HCT116 (cell line): ENCODE measurements at regions not wholly inside any gene's neighbourhood (a gene's known extent, or its start where the extent isn't known, plus 50 kb on each side); places are given as distances from the start of the nearest gene placed in this dataset.

Experiments
- ATAC-seq: fragments of 200-7000 bp; cut with Tn5 transposase; 2 replicates; pipeline ENCODE4 v1.9.1; 2020; ENCODE audit warnings: mild to moderate bottlenecking, moderate library complexity
- BruUV-seq: library from RNA; stranded (reverse); fragments of 400-500 nt; replicated peaks from 2 replicates; lab custom pipeline; 2021; lab: Mats Ljungman, UMichigan
- CTCF ChIA-PET: fragments of 300-600 bp; sonication (Branson Sonifier 250); formaldehyde crosslinking; loops from one replicate; lab custom pipeline; 2021; ENCODE audit warnings: antibody characterized with exemption; lab: Charles Lee
- POLR2A ChIA-PET: fragments of 300-600, 350-600 bp; sonication (Branson Sonifier 250); formaldehyde crosslinking; loops from one replicate; lab custom pipeline; 2021; ENCODE audit warnings: antibody characterized with exemption; lab: Charles Lee
- RAD21 ChIA-PET, 2 experiments: fragments of 300-600 bp; sonication (Branson Sonifier 250); formaldehyde crosslinking; loops; one replicate each; lab custom pipeline; 2023; ENCODE audit warnings: low total read pairs in 2 of 2; ENCODE audit not compliant: uncharacterized antibody in 2 of 2, unreplicated experiment in 2 of 2, low non-redundant PET in 1 of 2; lab: Charles Lee
- DNase-seq: peaks from one replicate; pipeline ENCODE4 v3.0.0-alpha.2; 2010; ENCODE audit warnings: low read depth, low spot score
- H2AFZ ChIP-seq: fragments of 200-600 bp; shearing (Covaris generic), sonication (generic); 2 replicates; pipeline ENCODE4 v1.6.1; 2017; ENCODE audit warnings: low read depth, mixed run types, mixed read lengths, antibody characterized with exemption, low read length; ENCODE audit not compliant: poor library complexity, severe bottlenecking
- H3K27ac ChIP-seq: 2 replicates; pipeline ENCODE4 v1.5.1; 2012; ENCODE audit warnings: low read depth, low read length
- H3K27me3 ChIP-seq: fragments of 200-600 bp; sonication (generic); 2 replicates; pipeline ENCODE4 v1.6.1; 2016; ENCODE audit warnings: mixed run types, low read length, mixed read lengths; ENCODE audit not compliant: insufficient read depth
- H3K36me3 ChIP-seq, 2 experiments: fragments of 200-500 bp in 1 of 2; fragments of 200-600 bp in 1 of 2; sonication (Bioruptor generic) in 1 of 2; sonication (generic) in 1 of 2; 2 replicates each; pipeline versions ENCODE4 v1.5.1 to v1.6.1; 2014 to 2016; ENCODE audit warnings: low read length in 2 of 2, inconsistent platforms in 1 of 2, mixed read lengths in 1 of 2, mixed run types in 1 of 2; ENCODE audit not compliant: insufficient read depth in 2 of 2, control insufficient read depth in 1 of 2
- H3K4me1 ChIP-seq, 2 experiments: fragments of 200-600 bp in 1 of 2; sonication (generic) in 1 of 2; 2 replicates each; pipeline versions ENCODE4 v1.5.1 to v1.6.1; 2012 to 2017; ENCODE audit warnings: low read length in 2 of 2, inconsistent platforms in 1 of 2, mild to moderate bottlenecking in 1 of 2, mixed read lengths in 1 of 2, mixed run types in 1 of 2, moderate library complexity in 1 of 2; ENCODE audit not compliant: insufficient read depth in 2 of 2, control insufficient read depth in 1 of 2
- H3K4me2 ChIP-seq: fragments of 200-600 bp; sonication (generic); 2 replicates; pipeline ENCODE4 v1.6.1; 2017; ENCODE audit warnings: mixed run types, low read length, mixed read lengths
- H3K4me3 ChIP-seq, 2 experiments: fragments of 200-600 bp in 1 of 2; sonication (generic) in 1 of 2; replicated peaks in 1 of 2; 2 replicates each; pipeline ENCODE4 v1.5.1; 2011 to 2016; ENCODE audit warnings: low read length in 2 of 2, control low read depth in 1 of 2, low read depth in 1 of 2, mild to moderate bottlenecking in 1 of 2, mixed read lengths in 1 of 2, mixed run types in 1 of 2
- H3K79me2 ChIP-seq: fragments of 200-600 bp; sonication (generic); 2 replicates; pipeline ENCODE4 v1.6.1; 2017; ENCODE audit warnings: mild to moderate bottlenecking, mixed run types, low read length, moderate library complexity, mixed read lengths; ENCODE audit not compliant: insufficient read depth
- H3K9ac ChIP-seq: fragments of 200-600 bp; sonication (generic); 2 replicates; pipeline ENCODE4 v1.6.1; 2016; ENCODE audit warnings: low read length, mixed read lengths
- H3K9me2 ChIP-seq: fragments of 200-600 bp; sonication (generic), shearing (Covaris generic); 2 replicates; pipeline ENCODE4 v1.6.1; 2017; ENCODE audit warnings: mixed run types, mild to moderate bottlenecking, moderate library complexity; ENCODE audit not compliant: insufficient read depth
- H3K9me3 ChIP-seq, 2 experiments: fragments of 200-500 bp in 1 of 2; fragments of 200-600 bp in 1 of 2; sonication (Bioruptor generic) in 1 of 2; sonication (generic) in 1 of 2; 2 replicates each; pipeline ENCODE4 v1.6.1; 2014 to 2017; ENCODE audit warnings: low read length in 2 of 2, mixed read lengths in 2 of 2, inconsistent platforms in 1 of 2, low read depth in 1 of 2, mild to moderate bottlenecking in 1 of 2, mixed run types in 1 of 2, moderate library complexity in 1 of 2; ENCODE audit not compliant: control insufficient read depth in 1 of 2, insufficient read depth in 1 of 2
- H4K20me1 ChIP-seq: fragments of 200-600 bp; sonication (generic), shearing (Covaris generic); 2 replicates; pipeline ENCODE4 v1.6.1; 2017; ENCODE audit warnings: mixed run types, mild to moderate bottlenecking, moderate library complexity; ENCODE audit not compliant: insufficient read depth
- CBX3 ChIP-seq: IDR thresholded peaks from 2 replicates; pipeline ENCODE4 v1.6.1; 2012; ENCODE audit warnings: low read depth
- CEBPB ChIP-seq: IDR thresholded peaks from 2 replicates; pipeline ENCODE4 v1.6.1; 2012; ENCODE audit warnings: low read depth
- EGR1 ChIP-seq: IDR thresholded peaks from 2 replicates; pipeline ENCODE4 v1.6.1; 2012; ENCODE audit warnings: low read depth
- ELF1 ChIP-seq: IDR thresholded peaks from 2 replicates; pipeline ENCODE4 v1.6.1; 2012; ENCODE audit warnings: low read depth, borderline replicate concordance
- EZH2 ChIP-seq: fragments of 200-600 bp; sonication (generic); IDR thresholded peaks from 2 replicates; pipeline ENCODE4 v1.6.1; 2017; ENCODE audit warnings: antibody characterized with exemption, mixed run types
- FOSL1 ChIP-seq: IDR thresholded peaks from 2 replicates; pipeline ENCODE4 v1.6.1; 2012; ENCODE audit warnings: low read depth
- JUND ChIP-seq: IDR thresholded peaks from 2 replicates; pipeline ENCODE4 v1.6.1; 2012
- MAX ChIP-seq: IDR thresholded peaks from 2 replicates; pipeline ENCODE4 v1.6.1; 2012
- POLR2A ChIP-seq: IDR thresholded peaks from 2 replicates; pipeline ENCODE4 v1.7.0; 2011; ENCODE audit warnings: borderline replicate concordance; ENCODE audit not compliant: insufficient read depth, insufficient read length; ENCODE audit errors: extremely low read depth
- RAD21 ChIP-seq: IDR thresholded peaks from 2 replicates; pipeline ENCODE4 v1.6.1; 2012; ENCODE audit warnings: low read depth, mild to moderate bottlenecking
- SIN3A ChIP-seq: IDR thresholded peaks from 2 replicates; pipeline ENCODE4 v1.6.1; 2012; ENCODE audit warnings: low read depth
- SP1 ChIP-seq: IDR thresholded peaks from 2 replicates; pipeline ENCODE4 v1.6.1; 2012; ENCODE audit warnings: low read depth
- YY1 ChIP-seq: IDR thresholded peaks from 2 replicates; pipeline ENCODE4 v1.6.1; 2011; ENCODE audit warnings: low read length, low read depth, moderate library complexity, mild to moderate bottlenecking; ENCODE audit not compliant: insufficient replicate concordance; ENCODE audit errors: extremely low read depth
- ZFX ChIP-seq: fragments of 450-650 bp; IDR thresholded peaks from 2 replicates; pipeline ENCODE4 v1.6.1; 2017
- ZNF274 ChIP-seq: fragments of 200-500 bp; sonication (Bioruptor generic); IDR thresholded peaks from 2 replicates; pipeline ENCODE4 v1.6.1; 2014; ENCODE audit warnings: mild to moderate bottlenecking, low read depth, low read length, inconsistent platforms
- intact Hi-C: fragments of 100-400 bp; cut with micrococcal nuclease; formaldehyde crosslinking; loops from 2 replicates; pipeline ENCODE4 v1.10.0; 2022
- TF ChIP-seq, protein P1 (sequence below): IDR thresholded peaks from 2 replicates; pipeline ENCODE4 v1.6.1; 2012; ENCODE audit warnings: low read depth
- TF ChIP-seq, protein P2 (sequence below): IDR thresholded peaks from 2 replicates; pipeline ENCODE4 v1.6.1; 2012

DNA sequence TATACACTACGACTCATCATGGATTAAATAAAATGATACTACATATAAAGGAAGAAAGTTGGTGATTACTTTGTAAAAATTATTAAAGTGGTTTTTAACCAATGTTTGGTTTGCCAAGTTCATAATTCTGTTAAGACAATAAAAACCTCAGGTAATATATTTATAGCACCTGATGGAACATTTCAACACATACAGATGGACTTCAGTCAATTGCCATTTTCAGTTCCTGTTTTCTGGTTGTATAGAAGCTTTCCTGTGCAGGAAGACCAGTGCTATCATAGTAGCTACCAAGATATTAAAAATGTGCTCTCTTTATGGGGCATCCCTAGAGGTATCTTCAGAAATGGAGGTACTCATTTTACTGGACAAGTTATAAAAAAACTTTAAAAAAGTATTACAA lies 1686.4 kb downstream of the GRIK2 start (continued):
- TF ChIP-seq SIN3A (no peak), CEBPB (no peak), FOSL1 (no peak), RAD21 (no peak)
- TF ChIP-seq, protein P1, sequence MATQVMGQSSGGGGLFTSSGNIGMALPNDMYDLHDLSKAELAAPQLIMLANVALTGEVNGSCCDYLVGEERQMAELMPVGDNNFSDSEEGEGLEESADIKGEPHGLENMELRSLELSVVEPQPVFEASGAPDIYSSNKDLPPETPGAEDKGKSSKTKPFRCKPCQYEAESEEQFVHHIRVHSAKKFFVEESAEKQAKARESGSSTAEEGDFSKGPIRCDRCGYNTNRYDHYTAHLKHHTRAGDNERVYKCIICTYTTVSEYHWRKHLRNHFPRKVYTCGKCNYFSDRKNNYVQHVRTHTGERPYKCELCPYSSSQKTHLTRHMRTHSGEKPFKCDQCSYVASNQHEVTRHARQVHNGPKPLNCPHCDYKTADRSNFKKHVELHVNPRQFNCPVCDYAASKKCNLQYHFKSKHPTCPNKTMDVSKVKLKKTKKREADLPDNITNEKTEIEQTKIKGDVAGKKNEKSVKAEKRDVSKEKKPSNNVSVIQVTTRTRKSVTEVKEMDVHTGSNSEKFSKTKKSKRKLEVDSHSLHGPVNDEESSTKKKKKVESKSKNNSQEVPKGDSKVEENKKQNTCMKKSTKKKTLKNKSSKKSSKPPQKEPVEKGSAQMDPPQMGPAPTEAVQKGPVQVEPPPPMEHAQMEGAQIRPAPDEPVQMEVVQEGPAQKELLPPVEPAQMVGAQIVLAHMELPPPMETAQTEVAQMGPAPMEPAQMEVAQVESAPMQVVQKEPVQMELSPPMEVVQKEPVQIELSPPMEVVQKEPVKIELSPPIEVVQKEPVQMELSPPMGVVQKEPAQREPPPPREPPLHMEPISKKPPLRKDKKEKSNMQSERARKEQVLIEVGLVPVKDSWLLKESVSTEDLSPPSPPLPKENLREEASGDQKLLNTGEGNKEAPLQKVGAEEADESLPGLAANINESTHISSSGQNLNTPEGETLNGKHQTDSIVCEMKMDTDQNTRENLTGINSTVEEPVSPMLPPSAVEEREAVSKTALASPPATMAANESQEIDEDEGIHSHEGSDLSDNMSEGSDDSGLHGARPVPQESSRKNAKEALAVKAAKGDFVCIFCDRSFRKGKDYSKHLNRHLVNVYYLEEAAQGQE: no peak
- TF ChIP-seq, protein P2, sequence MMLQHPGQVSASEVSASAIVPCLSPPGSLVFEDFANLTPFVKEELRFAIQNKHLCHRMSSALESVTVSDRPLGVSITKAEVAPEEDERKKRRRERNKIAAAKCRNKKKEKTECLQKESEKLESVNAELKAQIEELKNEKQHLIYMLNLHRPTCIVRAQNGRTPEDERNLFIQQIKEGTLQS: no peak

GRCh38 chr6:103062136-103062535 lies 1668.6 kb downstream of the GRIK2 start:
- Histone ChIP-seq H3K4me3 (no peak overlapping the region), H3K36me3 (no peaks in the 10 kb centered on the region), H3K9me2 (no peaks in the 10 kb centered on the region), H3K4me1 (no peaks in the 10 kb centered on the region), H3K9ac (no peak overlapping the region), H3K9me3 (0 out of 4 replicates have a peak, but pooled peaks cover 0 to under 1% of the 10 kb centered on the region in 2 experiments), H3K27ac (no peak overlapping the region), H2AFZ (no peak overlapping the region), H4K20me1 (no peaks in the 10 kb centered on the region), H3K4me2 (no peak overlapping the region), H3K27me3 (no peaks in the 10 kb centered on the region), H3K79me2 (no peaks in the 10 kb centered on the region)
- ChIA-PET POLR2A (no interaction called here), RAD21 (no interaction called here), CTCF (no interaction called here)
- intact Hi-C loops: no loop called here
- ATAC-seq (no peak), DNase-seq (no peak)
- TF ChIP-seq JUND: no peak
- TF ChIP-seq ELF1: no peak
- TF ChIP-seq EGR1: no peak
- TF ChIP-seq FOSL1: no peak
- TF ChIP-seq ZFX: no peak
- TF ChIP-seq CBX3: no peak
- no peak for TF ChIP-seq ZNF274
- TF ChIP-seq CEBPB: no peak
- TF ChIP-seq, protein P2: no peak
- no peak for TF ChIP-seq MAX
- no peak for TF ChIP-seq EZH2
- TF ChIP-seq YY1: no peak
- no peak for TF ChIP-seq POLR2A
- TF ChIP-seq, protein P1: no peak
- no peak for TF ChIP-seq SIN3A
- no peak for TF ChIP-seq SP1
- no TSS peak for BruUV-seq
